NCI-H2196 treated with DMSO at 0.1 percent for 48 hours (cell line): ENCODE measurements at regions not wholly inside any gene's neighbourhood (a gene's known extent, or its start where the extent isn't known, plus 50 kb on each side); places are given as distances from the start of the nearest gene placed in this dataset.

Source experiments
- DNase-seq: peaks from one replicate; lab custom pipeline; 2025; ENCODE audit not compliant: unreplicated experiment; lab: John Stamatoyannopoulos, UW

DNA sequence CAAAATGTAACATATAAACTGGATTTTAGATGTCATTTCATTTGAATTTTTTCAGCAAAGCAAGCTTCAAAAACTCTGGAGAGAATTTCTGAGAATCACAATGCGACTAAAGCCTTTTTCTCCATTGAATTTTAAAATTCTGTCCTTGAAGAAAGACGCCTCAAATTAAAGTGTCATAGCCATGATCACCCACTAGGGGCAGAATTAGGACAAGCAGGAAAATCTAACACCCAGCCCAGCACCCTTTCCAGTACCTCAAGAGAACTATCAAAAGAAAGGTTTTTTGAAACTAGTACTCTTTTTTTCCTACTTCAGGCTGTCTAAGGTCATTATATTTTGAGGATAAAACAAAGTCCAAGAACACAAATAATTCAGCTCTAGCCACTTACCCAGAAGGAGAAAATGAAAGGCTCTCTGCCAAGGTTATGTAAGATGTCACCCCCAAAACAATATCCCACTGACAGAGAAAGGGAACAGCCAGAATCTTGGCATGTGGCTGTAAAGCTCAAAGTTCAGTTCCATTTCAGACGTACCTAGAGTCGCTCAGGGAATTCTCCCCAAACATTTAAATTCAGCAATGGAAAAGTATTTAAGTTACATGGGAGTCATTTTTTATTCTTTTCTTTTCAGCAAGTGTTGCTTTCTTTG is 299.4 kb downstream of the SNX13 start:
- DNase-seq, result no peak

DNA sequence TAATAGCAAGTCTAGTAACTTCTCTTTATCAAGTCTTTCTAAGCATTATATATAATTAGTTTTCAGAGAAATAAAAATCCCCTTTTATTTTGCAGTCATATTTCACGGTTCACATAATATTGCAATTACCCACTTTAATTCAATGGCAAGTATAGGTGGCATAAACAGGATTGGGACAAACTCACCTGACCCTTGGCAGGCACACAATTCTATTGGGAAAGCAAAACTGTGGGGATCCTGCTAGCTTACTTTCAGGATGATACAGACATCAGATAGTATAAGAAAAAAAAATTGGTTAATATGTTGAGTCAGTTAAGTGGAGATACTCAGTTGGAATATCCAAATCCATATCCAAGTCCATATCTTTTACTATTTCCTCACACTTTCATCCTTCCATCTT is 294.8 kb downstream of the SNX13 start:
- DNase-seq, result no peak

DNA sequence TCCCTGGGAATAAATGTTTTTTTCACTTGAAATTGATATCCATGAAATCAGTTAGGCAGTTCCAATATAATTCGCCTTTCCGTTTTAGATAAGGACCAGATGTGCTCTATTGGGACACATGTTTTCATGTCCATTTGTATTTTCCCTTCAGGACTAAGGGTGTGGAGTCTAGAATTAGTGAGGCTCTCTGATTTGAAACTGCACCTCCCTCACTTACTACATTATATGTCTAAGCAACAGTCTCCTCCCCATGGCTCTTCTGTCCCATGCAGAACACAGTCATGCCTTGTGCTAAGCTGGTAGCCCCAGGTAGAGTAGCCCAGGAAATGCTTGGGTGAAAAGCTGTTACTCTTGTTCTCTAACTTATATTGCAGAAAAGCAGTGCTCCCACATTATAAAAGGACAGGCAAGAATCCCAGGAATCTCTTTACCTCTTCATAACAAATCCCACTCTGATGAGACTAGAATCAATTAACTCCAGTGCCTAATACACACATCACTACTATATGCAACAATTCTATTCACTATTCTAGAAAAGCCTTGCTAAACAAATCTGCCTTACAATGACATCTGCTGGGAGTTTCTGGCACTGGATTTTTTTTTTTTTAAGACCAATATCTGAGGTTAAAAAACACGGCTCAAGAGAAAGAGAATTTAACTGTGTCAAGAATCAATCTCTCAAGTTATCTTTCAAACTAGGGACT is 293.9 kb downstream of the SNX13 start:
- no peak for DNase-seq

DNA sequence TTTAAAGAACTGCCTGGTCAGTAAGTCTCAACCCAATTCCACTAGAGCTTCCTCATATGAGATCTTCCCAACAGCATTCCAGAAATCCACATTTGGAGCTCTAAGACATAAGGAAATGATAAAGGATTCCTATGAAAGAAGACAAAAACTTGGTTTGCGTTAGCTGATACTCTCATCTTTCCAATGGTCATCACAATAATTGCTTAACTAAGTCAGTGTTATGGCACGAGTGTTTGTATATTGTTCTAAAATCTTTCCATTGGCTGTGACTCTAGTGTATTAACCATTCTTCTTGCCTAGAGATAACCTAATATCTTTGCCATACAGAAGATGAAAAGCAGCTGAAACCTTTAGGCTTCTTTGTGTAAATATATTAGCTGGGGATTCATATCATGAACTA is 289.0 kb downstream of the SNX13 start:
- DNase-seq, result no peak

DNA sequence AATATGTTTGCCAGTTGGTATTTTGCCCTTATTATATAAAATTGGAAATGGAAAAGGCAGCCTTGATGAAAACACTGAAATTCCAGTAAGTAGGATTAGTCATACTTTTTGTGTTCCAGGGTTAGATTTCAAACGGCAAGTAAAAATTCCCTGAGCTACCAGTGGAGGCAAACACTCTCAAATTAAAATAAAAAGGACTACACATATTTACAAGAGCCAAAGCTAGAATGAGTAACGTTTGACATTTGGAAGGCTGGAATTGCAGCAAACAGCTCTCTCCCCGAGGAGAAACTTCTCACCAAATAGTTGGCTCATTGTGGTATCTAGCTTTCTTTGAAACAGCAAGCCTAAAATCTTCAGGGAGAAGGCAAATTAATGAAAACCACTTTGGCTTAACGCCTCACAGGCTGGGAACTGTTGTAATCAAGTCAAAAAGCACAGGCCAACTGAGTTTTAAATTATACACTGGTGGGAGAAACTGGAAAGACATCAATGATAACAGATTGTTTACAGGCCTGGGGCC is 288.4 kb downstream of the SNX13 start:
- no peak for DNase-seq

DNA sequence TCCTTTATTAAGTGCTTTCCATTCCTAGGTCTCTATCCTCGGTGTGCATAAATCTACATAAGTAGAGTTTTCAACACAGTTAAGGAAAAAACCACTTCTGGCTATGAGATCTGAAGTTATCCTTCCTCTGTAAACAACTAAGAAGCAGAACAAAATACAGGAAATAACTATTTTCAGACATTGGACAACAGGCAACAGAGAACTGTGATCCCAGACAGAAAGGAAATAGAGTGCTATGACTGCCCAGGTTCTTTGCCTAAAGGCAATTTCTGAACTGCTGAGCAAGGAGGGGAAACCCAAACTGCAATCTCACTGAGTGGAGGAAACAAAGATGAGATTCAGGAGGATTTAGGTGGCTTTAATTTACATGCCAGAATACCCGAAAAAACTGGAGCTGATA is 285.4 kb downstream of the SNX13 start:
- no peak for DNase-seq

DNA sequence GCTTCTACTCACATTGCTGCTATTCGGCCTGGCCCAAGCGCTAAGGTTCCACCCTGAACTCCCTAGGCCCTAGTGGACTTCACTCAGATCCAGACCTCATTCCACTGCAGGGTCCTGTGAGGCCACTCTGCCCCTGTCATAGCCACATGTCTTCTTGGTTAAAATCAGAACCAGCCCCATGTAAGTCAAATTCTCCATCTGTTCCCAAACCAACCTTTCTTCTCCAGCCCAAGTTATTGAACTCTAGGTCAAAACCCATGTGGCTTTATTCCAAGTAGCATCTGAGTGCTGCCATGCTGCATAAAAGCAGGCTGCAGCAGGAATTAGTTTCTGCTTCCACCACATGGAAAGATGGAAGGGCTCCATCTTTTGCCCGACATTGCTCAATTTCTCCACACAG is 281.2 kb downstream of the SNX13 start:
- DNase-seq, result no peak

DNA sequence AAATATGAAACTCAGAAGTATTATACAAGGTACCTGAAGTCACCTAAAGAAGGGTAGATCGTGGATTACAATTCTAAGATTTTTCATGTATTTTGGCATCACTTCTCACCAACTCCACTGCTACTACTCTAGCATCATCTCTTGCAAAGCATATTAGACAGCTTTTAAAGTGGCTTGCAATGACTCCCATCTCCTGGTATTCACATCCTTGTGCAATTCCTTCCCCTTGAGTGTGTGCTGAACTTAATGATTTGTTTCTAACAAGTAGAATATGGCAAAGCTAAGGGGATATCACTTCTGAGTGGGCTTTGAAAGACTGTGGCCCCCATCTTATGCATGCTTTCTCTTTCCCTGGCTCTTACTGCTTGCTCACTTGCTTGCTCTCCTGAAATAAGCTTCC is 280.2 kb downstream of the SNX13 start:
- DNase-seq, result no peak

DNA sequence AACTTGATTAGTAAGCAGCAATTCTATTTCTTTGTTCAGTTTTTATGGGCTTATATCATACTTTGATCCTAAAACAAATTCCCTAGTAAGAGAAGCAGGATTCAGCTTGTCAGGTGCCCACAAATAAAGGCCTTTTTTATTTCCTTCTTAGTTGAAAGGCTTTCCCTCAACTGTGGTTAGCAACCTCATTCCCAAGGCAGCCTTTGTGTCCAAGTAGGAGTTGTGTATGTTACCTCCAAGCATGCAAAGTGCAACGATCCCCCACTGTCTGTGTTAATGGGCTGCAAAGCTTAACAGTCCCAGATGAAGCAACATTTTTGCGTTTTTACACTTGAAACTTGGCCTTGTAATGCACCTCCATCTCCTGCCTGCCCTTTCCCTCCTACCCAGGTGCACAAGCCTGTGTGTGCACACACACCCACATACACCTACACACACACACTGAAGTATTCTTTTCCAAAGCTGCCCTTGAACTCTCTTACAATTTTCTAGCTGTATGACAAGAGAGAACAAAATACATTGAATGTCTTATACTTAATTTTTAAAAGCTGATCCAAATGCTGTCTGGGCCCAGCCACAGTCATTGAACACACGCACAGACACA is 278.2 kb downstream of the SNX13 start:
- no peak for DNase-seq

DNA sequence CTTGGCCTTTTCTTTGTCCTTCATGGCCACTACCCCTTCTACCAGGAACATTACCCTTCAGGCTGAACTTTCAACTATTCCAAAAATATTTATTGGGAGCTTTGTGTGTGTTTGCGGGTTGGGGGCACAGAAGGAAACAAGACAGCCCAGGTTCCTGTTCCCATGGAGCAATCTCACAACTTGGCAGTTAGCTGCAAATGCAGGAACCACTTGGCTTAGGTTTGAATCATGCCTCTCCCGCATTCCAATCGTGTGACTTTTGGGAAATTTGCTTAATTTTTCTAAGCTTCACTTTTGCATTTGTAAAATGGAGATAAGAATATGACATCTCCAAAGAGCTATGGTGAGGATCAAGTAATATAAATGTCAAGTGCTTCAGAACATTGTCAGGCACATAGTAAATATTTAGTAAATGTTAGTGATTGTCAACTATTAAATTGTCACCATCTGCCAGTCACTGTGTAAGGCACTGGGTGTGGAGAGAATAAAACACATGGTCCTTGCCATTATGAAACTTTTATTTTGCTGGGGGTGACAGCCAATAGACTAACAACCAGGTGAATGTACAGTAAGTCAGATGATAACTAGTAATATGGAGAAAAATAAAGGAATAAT is 277.1 kb downstream of the SNX13 start:
- DNase-seq, result no peak

DNA sequence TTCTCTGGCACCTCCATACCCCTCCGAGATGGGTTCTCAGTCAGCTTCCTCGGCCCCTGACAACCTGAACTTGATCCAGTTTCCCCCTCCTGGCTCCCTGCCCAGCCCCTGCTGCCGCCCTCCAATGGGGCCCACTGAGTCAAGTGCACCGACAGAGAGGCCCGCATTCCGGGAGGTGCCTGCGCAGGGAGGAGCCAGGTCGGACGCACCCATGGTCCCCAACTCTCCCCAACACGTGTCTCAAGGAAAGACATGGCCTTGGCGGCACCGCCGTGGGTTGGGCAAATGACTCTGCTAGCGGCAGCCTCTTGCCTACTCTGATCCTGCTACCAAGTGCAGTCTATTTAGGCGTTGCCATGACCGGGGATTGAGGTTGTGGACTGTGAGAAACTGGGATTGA is 275.3 kb downstream of the SNX13 start:
- no peak for DNase-seq

DNA sequence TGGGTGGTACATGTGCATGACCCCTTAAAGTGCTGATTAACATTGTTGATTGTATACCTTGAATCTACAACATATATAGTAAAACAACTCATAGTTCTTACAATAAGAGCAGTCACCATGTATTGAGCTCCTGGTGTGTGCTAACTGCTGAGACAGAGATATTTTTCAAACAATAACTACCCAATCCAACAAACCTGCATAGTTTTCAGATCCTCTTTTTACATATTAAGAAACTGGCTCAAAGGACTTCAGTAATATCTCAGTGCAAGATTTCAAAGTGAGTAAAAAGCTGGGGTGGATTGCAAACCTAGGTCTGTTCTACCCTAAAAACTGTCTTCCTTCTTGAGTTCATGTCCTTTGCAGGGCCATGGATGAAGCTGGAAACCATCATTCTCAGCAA is 272.2 kb downstream of the SNX13 start:
- DNase-seq, result no peak

DNA sequence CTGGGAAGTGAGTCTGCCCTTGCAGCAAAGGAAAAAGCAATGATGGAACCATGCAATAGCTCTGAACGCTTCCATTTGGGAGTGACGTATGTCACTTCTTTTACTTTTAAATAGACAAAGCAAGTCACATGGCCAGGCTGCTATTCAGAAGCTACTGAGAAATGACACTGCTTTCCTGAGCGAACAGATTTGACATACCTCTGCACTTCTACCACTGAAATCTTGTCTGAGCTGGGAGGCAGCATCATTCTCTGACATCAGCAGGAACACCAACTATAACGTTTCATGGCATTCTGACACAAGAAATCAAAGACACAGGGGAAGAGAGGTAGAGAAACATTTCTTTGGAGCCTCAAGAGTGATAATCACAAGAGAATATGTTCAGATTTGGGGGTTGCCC is 271.1 kb downstream of the SNX13 start:
- no peak for DNase-seq

DNA sequence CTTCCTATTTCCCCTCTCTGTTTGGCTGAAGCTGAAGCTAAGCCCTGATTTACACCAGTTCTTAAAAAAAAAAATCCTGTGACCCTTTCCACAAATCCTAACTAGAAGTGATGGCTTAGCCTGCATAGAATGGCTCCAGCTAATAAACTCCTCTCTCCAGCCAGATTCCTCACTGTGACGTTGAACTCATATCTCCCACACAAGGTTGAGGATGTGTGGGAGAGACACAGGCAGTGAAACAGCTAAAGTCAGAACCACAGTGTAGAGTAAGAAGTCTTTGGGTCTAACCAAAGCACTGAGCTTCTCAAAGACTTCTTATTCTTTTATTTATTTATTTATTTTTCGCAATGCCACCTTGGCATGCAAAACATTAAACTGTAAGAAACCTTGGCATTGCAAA is 268.3 kb downstream of the SNX13 start:
- no peak for DNase-seq

DNA sequence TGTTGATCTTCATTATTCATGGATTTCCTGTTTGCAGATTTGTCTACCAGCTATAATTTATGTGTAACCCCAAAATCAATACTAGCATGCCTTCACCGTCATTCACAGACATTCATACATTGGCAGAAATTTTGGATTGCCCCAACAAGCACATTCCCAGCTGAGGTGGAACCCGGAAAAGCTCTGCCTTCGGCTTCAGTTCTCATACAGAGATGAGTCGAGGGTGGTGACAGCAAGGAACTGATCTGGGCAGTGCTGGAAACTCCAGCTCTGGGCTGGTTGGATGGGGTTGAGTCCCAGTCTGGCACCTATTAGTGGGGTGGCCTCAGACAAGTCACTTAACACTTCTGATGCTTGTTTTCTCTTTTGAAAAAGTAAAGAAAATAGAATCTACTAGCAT is 267.5 kb downstream of the SNX13 start:
- no peak for DNase-seq

DNA sequence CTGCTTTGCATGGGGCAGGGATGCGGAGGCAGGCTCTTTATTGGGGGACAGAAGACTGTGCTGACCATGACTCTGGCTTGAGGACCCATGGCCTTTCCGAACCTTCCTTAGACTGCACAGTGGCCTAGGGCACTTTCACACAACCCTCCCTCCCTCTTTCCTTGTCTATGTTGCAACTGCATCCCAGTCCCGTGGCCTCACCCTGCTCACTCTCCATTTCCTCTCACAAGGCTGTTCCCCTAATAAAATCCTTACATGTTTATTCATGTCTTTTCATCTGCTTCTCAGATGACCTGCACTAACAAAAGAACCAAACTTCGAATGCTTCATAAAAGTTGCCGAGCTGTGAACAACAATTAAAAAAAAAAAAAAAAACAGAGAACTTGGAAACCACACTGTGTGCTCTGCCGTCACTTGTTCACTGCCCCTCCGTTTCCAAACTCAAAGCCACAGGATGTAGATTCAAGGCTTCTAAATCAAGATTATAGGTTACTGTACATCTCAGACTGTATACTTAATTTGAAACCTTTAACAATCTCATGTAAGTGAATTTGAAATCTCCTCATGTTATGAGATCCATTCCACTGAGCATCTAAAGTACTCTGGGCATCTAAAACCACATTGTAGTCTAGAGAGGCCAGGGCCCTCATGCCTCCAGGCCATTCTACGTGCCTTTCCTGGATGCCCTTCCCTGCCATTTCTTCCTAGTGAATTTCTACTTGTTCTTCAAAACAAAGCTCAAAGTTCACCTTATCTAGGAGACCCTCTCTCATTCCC is 265.9 kb downstream of the SNX13 start:
- no peak for DNase-seq

DNA sequence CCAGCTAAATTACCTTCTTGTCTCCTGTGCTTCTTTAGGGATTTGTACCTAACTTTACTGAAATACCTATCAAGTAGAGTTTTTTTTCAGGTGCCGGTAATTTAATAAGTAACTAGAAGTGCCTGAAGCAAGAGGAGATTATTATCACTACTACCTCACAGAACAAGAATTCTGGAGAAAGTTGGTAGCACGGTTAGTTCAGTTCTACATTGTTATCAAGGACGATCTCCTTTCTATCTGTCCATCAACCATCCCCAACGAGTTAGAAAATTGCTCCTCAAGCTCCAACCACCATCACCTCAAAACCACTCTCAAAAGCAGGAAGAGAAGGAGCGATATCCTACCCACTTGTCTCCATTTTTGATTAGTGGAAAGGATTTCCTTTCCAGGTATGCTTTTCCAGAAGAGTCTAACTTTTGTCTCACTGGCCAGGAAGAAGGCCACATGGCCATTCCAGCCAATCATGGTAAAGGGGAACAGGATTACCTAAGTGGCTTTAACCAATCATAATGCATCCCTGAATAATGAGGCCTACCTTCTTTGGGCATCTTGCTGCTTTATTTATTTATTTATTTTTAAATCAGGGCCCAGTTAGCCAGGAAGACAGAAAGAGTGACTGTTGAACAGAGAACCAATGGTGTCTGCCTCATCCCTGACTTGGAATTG is 265.2 kb downstream of the SNX13 start:
- no peak for DNase-seq

DNA sequence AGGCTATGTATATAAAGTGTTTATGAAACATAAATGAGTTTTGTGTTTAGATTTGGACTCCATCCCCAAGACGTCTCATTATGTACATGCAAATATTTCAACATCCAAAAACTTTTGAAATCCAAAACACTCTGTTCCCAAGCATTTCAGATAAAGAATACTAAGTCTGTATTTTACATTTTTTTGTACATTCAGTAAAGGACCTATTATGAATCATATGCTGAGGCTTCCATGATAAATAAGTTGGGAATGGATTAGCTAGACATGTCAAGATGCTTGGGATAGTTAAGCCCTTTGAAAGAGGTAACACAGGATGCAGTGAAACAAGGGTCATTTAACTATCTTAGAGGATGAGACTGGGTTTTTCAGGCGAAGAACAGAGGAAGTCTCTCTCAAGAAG is 262.9 kb downstream of the SNX13 start:
- no peak for DNase-seq

DNA sequence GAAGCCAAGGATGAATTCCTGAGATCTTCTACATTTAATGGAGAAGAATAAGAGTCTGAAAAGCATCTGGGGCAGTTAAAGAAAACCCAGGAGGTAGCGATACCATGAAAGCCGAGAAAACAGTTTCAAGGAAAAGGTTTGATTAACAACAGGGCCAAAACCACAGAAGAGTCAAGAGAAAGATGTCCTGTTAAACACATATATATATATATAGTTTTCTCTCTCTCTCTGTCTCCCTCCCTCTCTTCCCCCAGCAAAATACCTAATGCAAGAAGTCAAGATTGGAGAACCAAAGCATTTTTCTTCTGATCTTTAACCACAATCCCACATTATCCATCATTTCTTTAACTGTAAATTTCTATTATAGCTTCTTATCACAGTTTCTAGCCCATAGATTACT is 261.4 kb downstream of the SNX13 start:
- DNase-seq, result no peak

DNA sequence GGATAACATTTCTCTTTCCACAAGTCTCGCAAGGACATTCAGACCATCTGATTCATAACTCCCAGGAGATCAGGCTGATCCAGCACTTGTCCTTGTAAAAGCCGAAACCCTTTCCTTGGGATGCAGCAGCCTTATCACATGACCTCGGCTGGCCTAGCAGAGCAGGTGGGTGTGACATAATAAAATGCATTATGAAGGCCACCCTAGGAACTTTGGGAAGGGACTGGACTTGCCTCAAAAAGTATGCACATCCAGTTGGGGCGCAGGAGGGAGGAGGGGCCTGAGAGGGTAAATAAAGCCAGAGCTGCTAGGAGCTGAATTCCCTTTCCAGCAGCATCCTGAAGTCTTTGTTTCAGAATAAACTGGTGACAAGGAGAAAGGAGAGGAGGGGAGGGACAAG is 260.8 kb downstream of the SNX13 start:
- no peak for DNase-seq

DNA sequence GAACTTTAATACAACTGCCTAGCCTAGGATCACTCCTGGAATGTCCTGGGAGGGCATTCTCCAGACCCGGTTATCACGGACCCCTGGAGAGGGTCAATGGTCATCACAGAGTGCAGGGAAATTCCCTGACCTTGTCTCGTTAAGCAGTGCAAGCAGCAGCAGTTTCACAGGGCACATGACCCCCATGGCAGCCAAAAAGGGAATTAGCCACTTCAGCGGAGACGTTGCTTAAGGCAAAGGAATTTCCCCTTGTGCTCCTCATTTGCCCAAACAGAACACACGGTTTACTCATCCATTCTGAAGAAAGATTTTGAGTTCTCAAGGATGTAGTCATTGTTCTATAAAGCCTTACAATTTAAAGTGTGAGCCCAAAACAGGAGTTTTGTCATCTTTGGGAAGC is 260.3 kb downstream of the SNX13 start:
- DNase-seq, result no peak
